Neural crest cell (in vitro differentiated cells): ENCODE measurements at regions not wholly inside any gene's neighbourhood (a gene's known extent, or its start where the extent isn't known, plus 50 kb on each side); places are given as distances from the start of the nearest gene placed in this dataset.

Experiments
- DNase-seq: peaks from one replicate; pipeline ENCODE4 v3.0.0; 2021; ENCODE audit warnings: low read depth, mixed read lengths, low spot score
- H3K27ac Mint-ChIP-seq: one replicate; pipeline ENCODE4 v1.8.0; 2021; ENCODE audit warnings: mild to moderate bottlenecking, mixed read lengths; ENCODE audit not compliant: unreplicated experiment
- H3K27me3 Mint-ChIP-seq: 2 replicates; pipeline ENCODE4 v1.8.0; 2021; ENCODE audit warnings: low read depth, mild to moderate bottlenecking, mixed read lengths
- H3K36me3 Mint-ChIP-seq: 2 replicates; pipeline ENCODE4 v1.8.0; 2021; ENCODE audit warnings: low read depth, mild to moderate bottlenecking, mixed read lengths
- H3K4me1 Mint-ChIP-seq: 2 replicates; pipeline ENCODE4 v1.8.0; 2021; ENCODE audit warnings: mixed read lengths
- H3K4me3 Mint-ChIP-seq: one replicate; pipeline ENCODE4 v1.8.0; 2021; ENCODE audit warnings: mild to moderate bottlenecking, mixed read lengths
- H3K9me3 Mint-ChIP-seq: 2 replicates; pipeline ENCODE4 v1.8.0; 2021; ENCODE audit warnings: mixed read lengths
- CTCF ChIP-seq: fragments of 200-600 bp; sonication (generic); conservative IDR thresholded peaks from 2 replicates; pipeline ENCODE4 v1.5.0; 2021; ENCODE audit warnings: antibody characterized with exemption, mild to moderate bottlenecking

DNA sequence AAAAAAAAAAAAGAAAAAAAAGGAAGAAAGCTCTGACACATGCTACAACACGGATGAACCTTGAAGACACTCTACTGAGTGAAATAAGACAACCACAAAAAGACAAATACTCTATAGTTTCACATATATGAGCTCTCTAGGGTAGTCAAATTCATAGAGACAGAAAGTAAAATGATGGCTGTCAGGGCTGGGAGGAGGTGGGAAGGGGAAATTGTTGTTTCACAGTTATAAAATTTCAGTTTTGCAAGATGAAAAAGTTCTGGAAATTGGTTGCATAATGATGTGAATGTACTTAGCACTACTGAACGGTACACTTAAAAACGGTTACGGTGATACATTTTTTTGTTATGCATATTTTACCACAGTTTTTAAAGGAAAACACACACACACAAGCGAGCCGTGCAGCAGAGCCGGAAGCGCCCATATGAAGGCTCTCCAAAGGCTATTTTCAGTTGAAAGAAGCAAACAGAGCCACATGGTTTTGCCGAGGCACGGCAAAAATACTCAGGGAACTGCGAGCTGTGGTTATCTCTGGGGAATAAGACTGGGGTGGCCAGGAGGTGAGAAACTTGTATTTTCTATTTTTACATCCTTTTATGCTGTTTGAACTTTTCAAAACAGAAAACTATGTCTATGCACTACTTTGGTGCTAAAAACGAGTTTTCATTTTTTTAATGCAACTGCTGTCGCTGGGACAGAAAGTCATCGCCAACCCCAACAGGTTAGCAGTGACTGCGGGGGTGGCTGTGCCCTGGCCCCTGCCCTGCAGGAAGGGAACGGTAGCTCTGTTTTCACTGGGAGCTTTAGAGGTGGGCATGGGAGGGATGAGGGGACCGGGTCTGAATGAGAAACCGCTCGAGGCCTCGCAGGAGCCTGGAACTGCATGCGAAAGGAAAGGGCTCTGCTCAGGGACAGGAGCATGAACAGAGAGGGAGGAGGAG is 132.9 kb downstream of the OAT start:
- DNase-seq = no peak
- no peaks in the 10 kb centered on the region for H3K9me3 Mint-ChIP-seq
- H3K4me3 Mint-ChIP-seq = no peak overlapping the region
- H3K4me1 Mint-ChIP-seq = peaks cover 12% of the 10 kb centered on the region
- H3K27ac Mint-ChIP-seq = no peak overlapping the region
- TF ChIP-seq CTCF = no peak
- H3K36me3 Mint-ChIP-seq = no peaks in the 10 kb centered on the region
- H3K27me3 Mint-ChIP-seq = no peaks in the 10 kb centered on the region

DNA sequence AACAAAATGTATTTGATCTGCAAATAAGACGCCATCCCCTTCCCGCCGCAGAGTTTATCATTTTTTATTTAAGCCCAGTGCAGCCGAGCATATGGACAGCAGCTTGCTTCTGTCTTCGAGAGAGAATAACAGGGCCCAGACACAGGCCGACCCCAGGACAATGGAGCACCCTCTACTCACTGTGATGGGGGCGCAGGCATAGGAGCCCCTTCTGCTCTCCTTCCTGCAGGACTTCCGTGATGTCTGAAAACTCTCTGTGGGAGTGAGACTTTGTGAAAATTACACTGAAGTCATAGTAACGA is 134.8 kb downstream of the OAT start:
- Mint-ChIP-seq H3K36me3 (no peaks in the 10 kb centered on the region), H3K9me3 (no peaks in the 10 kb centered on the region), H3K4me3 (no peak overlapping the region), H3K27ac (no peak overlapping the region), H3K4me1 (peaks cover 5% of the 10 kb centered on the region), H3K27me3 (no peaks in the 10 kb centered on the region)
- no peak for DNase-seq
- no peak for TF ChIP-seq CTCF

DNA sequence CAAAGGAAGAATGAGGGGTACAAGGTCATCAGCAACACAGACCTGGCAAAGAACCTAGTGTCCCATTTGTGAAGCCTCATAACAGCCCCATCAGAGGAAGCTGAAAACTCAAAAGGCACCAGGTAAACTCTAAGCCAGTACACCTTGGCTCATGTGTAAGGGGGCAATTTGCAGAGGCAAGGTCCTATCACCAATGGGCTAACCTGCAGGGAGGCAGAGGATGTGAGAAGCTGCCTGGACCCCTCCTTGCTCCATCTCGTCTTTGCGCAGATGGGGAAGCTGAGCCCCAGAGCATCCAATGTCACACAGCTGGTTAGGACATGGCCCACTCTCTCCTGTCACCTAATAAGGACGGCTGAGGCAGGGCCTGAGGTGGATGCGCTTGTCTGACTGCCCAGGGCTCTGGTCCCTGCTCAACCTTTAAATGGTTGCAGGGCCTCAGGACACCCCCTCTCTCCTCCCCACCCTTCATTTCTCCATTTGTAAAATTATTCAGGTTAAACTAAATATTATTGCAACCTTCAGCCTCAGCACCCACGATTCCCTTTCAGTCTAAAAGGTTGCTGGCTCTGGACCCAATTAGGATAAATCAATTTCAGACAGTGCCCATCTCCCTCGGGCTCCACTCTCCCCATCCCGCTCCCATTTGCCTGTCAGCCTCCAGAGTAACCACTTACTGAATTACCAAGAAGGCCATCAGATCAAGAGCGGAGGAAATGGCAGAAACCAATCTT is 135.3 kb downstream of the OAT start:
- no peak for DNase-seq
- Mint-ChIP-seq H3K9me3 (no peaks in the 10 kb centered on the region), H3K36me3 (no peaks in the 10 kb centered on the region), H3K4me3 (no peak overlapping the region), H3K4me1 (peaks cover 1% of the 10 kb centered on the region), H3K27ac (peak overlapping the region; percentile 29), H3K27me3 (no peaks in the 10 kb centered on the region)
- TF ChIP-seq CTCF = no peak

- H3K27ac Mint-ChIP-seq = no peak overlapping the region
- H3K4me1 Mint-ChIP-seq = no peaks in the 10 kb centered on the region
- H3K9me3 Mint-ChIP-seq = no peaks in the 10 kb centered on the region
- no peaks in the 10 kb centered on the region for H3K27me3 Mint-ChIP-seq
- no peak overlapping the region for H3K4me3 Mint-ChIP-seq
- H3K36me3 Mint-ChIP-seq = no peaks in the 10 kb centered on the region
- no peak for TF ChIP-seq CTCF
- no peak for DNase-seq
Observed at GRCh38 chr10:124282326-124282725, 136.4 kb downstream of the OAT start.

DNA sequence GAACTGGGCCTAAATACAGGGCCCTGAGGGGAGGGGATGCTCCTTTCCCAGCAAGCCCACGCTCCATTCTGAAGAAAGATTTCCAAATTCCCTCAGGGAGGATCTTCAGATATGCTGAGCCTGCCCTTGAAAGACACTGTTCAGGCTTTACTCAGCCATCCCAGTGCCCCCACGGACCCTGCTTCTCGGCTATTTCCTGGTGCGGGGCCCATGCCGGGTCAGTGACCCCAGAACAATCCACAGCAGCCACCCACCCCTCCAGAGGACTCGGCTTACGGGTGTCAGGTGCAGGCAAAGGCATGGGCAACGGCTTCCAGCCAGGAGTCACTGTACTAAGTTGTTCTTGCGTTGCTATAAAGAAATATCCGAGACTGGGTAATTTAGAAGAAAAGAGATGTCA is 137.1 kb downstream of the OAT start:
- Mint-ChIP-seq H3K4me3 (no peak overlapping the region), H3K4me1 (no peaks in the 10 kb centered on the region), H3K9me3 (no peaks in the 10 kb centered on the region), H3K36me3 (no peaks in the 10 kb centered on the region), H3K27me3 (no peaks in the 10 kb centered on the region), H3K27ac (no peak overlapping the region)
- DNase-seq = no peak
- TF ChIP-seq CTCF = no peak
